ENCODE measurements at regions not wholly inside any gene's neighbourhood (a gene's known extent, or its start where the extent isn't known, plus 50 kb on each side); places are given as distances from the start of the nearest gene placed in this dataset.
A peak's percentile ranks its signal among the peaks of the same experiment; 100 is the strongest.

DNA sequence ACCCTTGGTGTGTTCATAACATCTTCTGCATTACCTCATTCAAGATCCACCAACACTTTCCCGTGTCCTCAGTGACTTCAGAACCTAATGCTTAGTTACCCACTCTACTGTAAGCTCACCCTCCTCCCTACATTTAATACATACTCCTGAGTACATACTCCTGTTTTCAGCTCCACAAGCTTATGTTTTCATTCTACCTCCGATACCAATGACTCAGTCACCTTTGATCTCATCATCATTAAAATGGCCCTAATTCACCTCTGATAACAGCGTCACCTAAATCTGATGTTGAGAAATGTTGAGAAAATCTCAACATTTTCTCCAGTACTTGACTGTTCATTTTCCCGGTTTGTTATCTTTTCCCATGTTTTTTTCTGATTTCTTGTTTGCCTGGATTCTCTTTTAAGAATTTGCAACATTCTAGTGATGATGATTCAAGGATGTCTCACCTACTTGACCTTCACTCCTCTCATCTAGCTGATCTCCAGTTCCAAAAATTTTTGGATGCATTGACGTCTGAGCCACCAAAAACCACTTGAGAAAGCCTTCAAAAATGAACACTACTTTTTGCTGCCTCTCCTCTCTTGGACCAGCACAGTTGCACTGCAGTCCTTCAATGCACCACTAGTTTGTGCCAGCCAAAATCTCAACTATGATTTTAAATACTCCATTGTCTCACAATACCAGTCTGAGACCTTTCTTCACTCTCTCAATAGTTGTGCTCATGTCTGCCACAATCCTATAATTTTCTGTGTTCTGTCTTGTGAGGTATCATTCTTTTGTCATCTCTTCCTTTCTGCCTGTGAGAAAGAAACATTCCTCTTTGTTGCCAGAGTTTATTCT lies 220.7 kb upstream of the SEMA6D start:
- Histone ChIP-seq H3K27me3 (ENCODE audit: control insufficient read depth, insufficient read depth, low read length) (no peaks in the 10 kb centered on the region), H3K27ac (ENCODE audit: low read length) (no peak overlapping the region), H3K4me3 (ENCODE audit: low read length) (no peak overlapping the region), H3K9me3 (replicated peaks; ENCODE audit: control insufficient read depth, low read depth, low read length) (no peaks in the 10 kb centered on the region), H3K36me3 (ENCODE audit: control insufficient read depth, insufficient read depth, low read length) (no peaks in the 10 kb centered on the region), H3K4me1 (ENCODE audit: control insufficient read depth, insufficient read depth, low read length) (no peaks in the 10 kb centered on the region)
- 80% methylated on average over 3 of the region's 5 CpGs for WGBS (ENCODE audit: insufficient coverage)
- DNase-seq, result no peak

- no peak overlapping the region for H3K27ac ChIP-seq (ENCODE audit: low read length)
- H3K4me3 ChIP-seq (ENCODE audit: low read length), result no peak overlapping the region
- H3K4me1 ChIP-seq (ENCODE audit: control insufficient read depth, insufficient read depth, low read length), result peaks cover 13% of the 10 kb centered on the region
- H3K36me3 ChIP-seq (ENCODE audit: control insufficient read depth, insufficient read depth, low read length), result no peaks in the 10 kb centered on the region
- H3K9me3 ChIP-seq (replicated peaks; ENCODE audit: control insufficient read depth, low read depth, low read length), result no peaks in the 10 kb centered on the region
- no peaks in the 10 kb centered on the region for H3K27me3 ChIP-seq (ENCODE audit: control insufficient read depth, insufficient read depth, low read length)
- no peak for DNase-seq
- WGBS (ENCODE audit: insufficient coverage), result no CpG with 5 or more reads among the region's 2 CpGs
Measured at GRCh38 chr15:47500842-47501241, 216.5 kb upstream of the SEMA6D start.

DNA sequence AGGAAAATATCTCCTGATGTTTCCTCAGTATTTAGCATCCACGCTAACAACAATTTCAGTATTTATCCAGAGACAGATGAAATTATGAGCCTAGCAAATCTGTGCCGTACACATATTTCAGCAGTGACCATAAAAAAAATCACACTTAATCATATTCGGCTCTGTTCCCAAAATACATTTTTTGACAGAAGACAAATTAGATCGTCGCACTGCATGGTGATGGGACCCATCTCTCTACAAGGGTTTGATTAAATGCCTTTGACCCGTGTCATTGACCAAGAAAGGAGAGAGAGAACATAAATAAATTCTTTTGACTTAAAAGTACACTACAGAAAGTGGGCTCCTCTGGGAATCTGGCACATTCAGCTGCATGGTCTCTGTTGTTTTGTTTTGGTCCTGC lies 215.3 kb upstream of the SEMA6D start:
- H3K27me3 ChIP-seq (ENCODE audit: control insufficient read depth, insufficient read depth, low read length), result no peaks in the 10 kb centered on the region
- H3K4me3 ChIP-seq (ENCODE audit: low read length), result no peak overlapping the region
- DNase-seq, result peak; percentile 16
- H3K27ac ChIP-seq (ENCODE audit: low read length), result no peak overlapping the region
- 78% methylated on average over 2 of the region's 6 CpGs for WGBS (ENCODE audit: insufficient coverage)
- H3K9me3 ChIP-seq (replicated peaks; ENCODE audit: control insufficient read depth, low read depth, low read length), result no peaks in the 10 kb centered on the region
- H3K36me3 ChIP-seq (ENCODE audit: control insufficient read depth, insufficient read depth, low read length), result no peaks in the 10 kb centered on the region
- H3K4me1 ChIP-seq (ENCODE audit: control insufficient read depth, insufficient read depth, low read length), result peaks cover 22% of the 10 kb centered on the region

DNA sequence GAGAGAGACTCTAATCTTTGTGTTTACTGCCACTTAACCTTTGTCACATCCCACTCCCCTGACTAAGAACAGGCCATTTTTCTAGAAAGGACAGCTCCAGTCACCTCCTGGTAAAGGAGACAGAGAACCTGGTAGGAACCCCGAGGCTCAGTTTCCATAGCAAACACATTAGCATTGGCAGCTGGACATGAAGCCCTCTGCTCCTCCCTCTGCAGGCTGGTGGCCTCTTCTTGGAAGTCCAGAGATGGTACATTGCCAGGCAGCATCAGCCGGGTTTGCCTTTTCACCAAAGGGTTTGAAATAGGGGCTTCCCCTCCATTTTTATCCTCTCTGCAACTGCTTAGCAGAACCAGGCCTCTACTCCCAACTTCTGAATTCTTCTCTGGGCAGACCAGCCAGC lies 213.4 kb upstream of the SEMA6D start:
- Histone ChIP-seq H3K4me1 (ENCODE audit: control insufficient read depth, insufficient read depth, low read length) (peaks cover 25% of the 10 kb centered on the region), H3K4me3 (ENCODE audit: low read length) (no peak overlapping the region), H3K36me3 (ENCODE audit: control insufficient read depth, insufficient read depth, low read length) (no peaks in the 10 kb centered on the region), H3K27me3 (ENCODE audit: control insufficient read depth, insufficient read depth, low read length) (no peaks in the 10 kb centered on the region), H3K27ac (ENCODE audit: low read length) (no peak overlapping the region), H3K9me3 (replicated peaks; ENCODE audit: control insufficient read depth, low read depth, low read length) (no peaks in the 10 kb centered on the region)
- no peak for DNase-seq
- 93% methylated on average over 2 of the region's 2 CpGs for WGBS (ENCODE audit: insufficient coverage)

DNA sequence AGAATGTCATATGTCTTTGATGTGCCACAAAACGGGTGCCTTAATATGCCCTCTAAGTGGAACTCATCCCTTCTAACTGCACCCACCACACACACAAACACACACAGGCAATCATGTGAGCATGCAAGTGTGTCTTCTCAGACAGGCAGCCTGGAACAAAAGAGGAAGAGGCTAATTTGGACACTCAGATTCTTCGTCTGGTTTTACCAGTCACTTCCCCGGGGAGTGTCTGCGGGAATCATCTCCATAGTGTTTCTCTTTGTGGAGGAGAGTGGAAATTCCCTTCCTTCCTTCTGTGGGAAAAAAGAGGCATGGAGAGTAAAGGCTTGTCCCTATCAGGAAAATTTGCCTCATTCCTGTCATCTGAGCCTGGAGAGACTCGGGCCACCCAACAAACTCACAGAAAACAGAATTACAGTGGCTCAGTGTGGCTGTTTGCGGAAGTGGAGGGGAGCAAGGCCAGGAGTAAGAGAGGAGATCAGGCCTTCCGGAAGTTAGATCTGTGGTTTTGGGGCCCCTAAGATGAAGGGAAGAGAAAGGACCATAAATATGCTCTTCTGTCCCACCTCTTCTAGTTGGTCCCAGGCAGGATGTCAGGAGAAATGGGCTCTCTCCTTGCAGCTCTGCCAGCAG lies 212.6 kb upstream of the SEMA6D start:
- 80% methylated on average over 1 of the region's 7 CpGs for WGBS (ENCODE audit: insufficient coverage)
- Histone ChIP-seq H3K27ac (ENCODE audit: low read length) (peak overlapping the region; percentile 42), H3K4me3 (ENCODE audit: low read length) (no peak overlapping the region), H3K4me1 (ENCODE audit: control insufficient read depth, insufficient read depth, low read length) (peaks cover 25% of the 10 kb centered on the region), H3K36me3 (ENCODE audit: control insufficient read depth, insufficient read depth, low read length) (no peaks in the 10 kb centered on the region), H3K27me3 (ENCODE audit: control insufficient read depth, insufficient read depth, low read length) (no peaks in the 10 kb centered on the region), H3K9me3 (replicated peaks; ENCODE audit: control insufficient read depth, low read depth, low read length) (no peaks in the 10 kb centered on the region)
- peak; percentile 59 for DNase-seq

GRCh38 chr15:47505712-47506328 lies 211.5 kb upstream of the SEMA6D start:
- H3K27ac ChIP-seq (ENCODE audit: low read length), result peak overlapping the region; percentile 80
- no peaks in the 10 kb centered on the region for H3K9me3 ChIP-seq (replicated peaks; ENCODE audit: control insufficient read depth, low read depth, low read length)
- H3K27me3 ChIP-seq (ENCODE audit: control insufficient read depth, insufficient read depth, low read length), result no peaks in the 10 kb centered on the region
- DNase-seq, result no peak
- H3K4me1 ChIP-seq (ENCODE audit: control insufficient read depth, insufficient read depth, low read length), result peaks cover 25% of the 10 kb centered on the region
- WGBS (ENCODE audit: insufficient coverage), result 60% methylated on average over 3 of the region's 6 CpGs
- no peak overlapping the region for H3K4me3 ChIP-seq (ENCODE audit: low read length)
- no peaks in the 10 kb centered on the region for H3K36me3 ChIP-seq (ENCODE audit: control insufficient read depth, insufficient read depth, low read length)

- Histone ChIP-seq H3K4me1 (ENCODE audit: control insufficient read depth, insufficient read depth, low read length) (peaks cover 25% of the 10 kb centered on the region), H3K27ac (ENCODE audit: low read length) (peak overlapping the region; percentile 80), H3K27me3 (ENCODE audit: control insufficient read depth, insufficient read depth, low read length) (no peaks in the 10 kb centered on the region), H3K4me3 (ENCODE audit: low read length) (no peak overlapping the region), H3K36me3 (ENCODE audit: control insufficient read depth, insufficient read depth, low read length) (no peaks in the 10 kb centered on the region), H3K9me3 (replicated peaks; ENCODE audit: control insufficient read depth, low read depth, low read length) (no peaks in the 10 kb centered on the region)
- DNase-seq, result peak; percentile 76
- 17% methylated on average over 1 of the region's 8 CpGs for WGBS (ENCODE audit: insufficient coverage)
Measured at GRCh38 chr15:47506329-47507100, 210.8 kb upstream of the SEMA6D start.

GRCh38 chr15:47507221-47507985 lies 209.9 kb upstream of the SEMA6D start:
- Histone ChIP-seq H3K27me3 (ENCODE audit: control insufficient read depth, insufficient read depth, low read length) (no peaks in the 10 kb centered on the region), H3K9me3 (replicated peaks; ENCODE audit: control insufficient read depth, low read depth, low read length) (no peaks in the 10 kb centered on the region), H3K36me3 (ENCODE audit: control insufficient read depth, insufficient read depth, low read length) (no peaks in the 10 kb centered on the region), H3K4me3 (ENCODE audit: low read length) (no peak overlapping the region), H3K4me1 (ENCODE audit: control insufficient read depth, insufficient read depth, low read length) (peaks cover 25% of the 10 kb centered on the region), H3K27ac (ENCODE audit: low read length) (no peak overlapping the region)
- DNase-seq, result no peak
- no CpG with 5 or more reads among the region's 6 CpGs for WGBS (ENCODE audit: insufficient coverage)

DNA sequence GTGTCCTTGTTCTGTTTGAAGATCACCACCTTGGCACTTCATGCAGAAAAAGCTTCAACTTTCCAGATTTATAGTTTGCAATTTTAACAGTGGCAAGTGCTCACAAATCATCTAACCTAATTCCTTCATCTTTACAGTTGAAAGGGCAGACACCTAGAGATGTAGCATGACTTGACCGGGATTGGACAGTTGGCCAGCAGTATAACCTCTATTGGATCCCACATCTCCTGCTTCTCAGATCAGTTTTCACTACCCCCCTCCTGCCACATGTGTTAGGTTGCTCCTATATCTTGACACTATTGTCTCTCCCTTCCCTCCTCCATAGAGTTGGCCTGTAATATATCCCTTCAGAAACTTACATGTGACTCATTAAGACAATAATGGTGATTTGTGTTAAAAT lies 206.0 kb upstream of the SEMA6D start:
- Histone ChIP-seq H3K4me3 (ENCODE audit: low read length) (no peak overlapping the region), H3K36me3 (ENCODE audit: control insufficient read depth, insufficient read depth, low read length) (no peaks in the 10 kb centered on the region), H3K27ac (ENCODE audit: low read length) (no peak overlapping the region), H3K4me1 (ENCODE audit: control insufficient read depth, insufficient read depth, low read length) (peaks cover 8% of the 10 kb centered on the region), H3K27me3 (ENCODE audit: control insufficient read depth, insufficient read depth, low read length) (no peaks in the 10 kb centered on the region), H3K9me3 (replicated peaks; ENCODE audit: control insufficient read depth, low read depth, low read length) (no peaks in the 10 kb centered on the region)
- 82% methylated on average over 1 of the region's 1 CpG for WGBS (ENCODE audit: insufficient coverage)
- no peak for DNase-seq

All from muscle of leg (tissue), 3 donors.